Caco-2 (cell line): ENCODE measurements at regions not wholly inside any gene's neighbourhood (a gene's known extent, or its start where the extent isn't known, plus 50 kb on each side); places are given as distances from the start of the nearest gene placed in this dataset.

ENCODE experiments used
- BruUV-seq: library from RNA; stranded (reverse); fragments of 400-500 nt; replicated peaks from 2 replicates; lab custom pipeline; 2021; lab: Mats Ljungman, UMichigan
- CTCF ChIA-PET: fragments of 300-600 bp; sonication (Branson Sonifier 250); formaldehyde crosslinking; loops from one replicate; lab custom pipeline; 2022; ENCODE audit warnings: antibody characterized with exemption; lab: Charles Lee
- POLR2A ChIA-PET: fragments of 300-600 bp; sonication (Branson Sonifier 250); formaldehyde crosslinking; loops from one replicate; lab custom pipeline; 2022; ENCODE audit warnings: antibody characterized with exemption; lab: Charles Lee
- DNase-seq, 2 experiments: peaks; one replicate each; pipeline versions ENCODE4 v3.0.0 to v3.0.0-alpha.2; 2020 to 2022
- H3K27me3 ChIP-seq: replicated peaks from 2 replicates; pipeline ENCODE4 v1.6.0; 2011; ENCODE audit warnings: low read length; ENCODE audit not compliant: control insufficient read depth, insufficient read depth
- H3K36me3 ChIP-seq: 2 replicates; pipeline ENCODE4 v1.5.1; 2011; ENCODE audit warnings: low read length; ENCODE audit not compliant: control insufficient read depth, insufficient read depth
- H3K4me1 ChIP-seq: fragments of 250-450 bp; sonication (Bioruptor Pico); 2 replicates; pipeline ENCODE4 v1.5.1; 2020; ENCODE audit warnings: mild to moderate bottlenecking
- H3K4me3 ChIP-seq: 2 replicates; pipeline ENCODE4 v1.5.1; 2011; ENCODE audit warnings: low read depth, mild to moderate bottlenecking, control low read depth, low read length
- H3K9me3 ChIP-seq: fragments of 250-450 bp; sonication (Bioruptor Pico); 2 replicates; pipeline ENCODE4 v1.5.1; 2020; ENCODE audit warnings: mild to moderate bottlenecking, moderate library complexity
- H3K27ac Mint-ChIP-seq: one replicate; pipeline ENCODE4 v1.8.0; 2022; ENCODE audit warnings: mixed read lengths; ENCODE audit not compliant: unreplicated experiment
- H3K27me3 Mint-ChIP-seq: one replicate; pipeline ENCODE4 v1.8.0; 2022; ENCODE audit warnings: mixed read lengths; ENCODE audit not compliant: insufficient read depth, unreplicated experiment
- H3K36me3 Mint-ChIP-seq: one replicate; pipeline ENCODE4 v1.8.0; 2022; ENCODE audit warnings: mild to moderate bottlenecking, mixed read lengths; ENCODE audit not compliant: insufficient read depth, unreplicated experiment
- H3K4me1 Mint-ChIP-seq: one replicate; pipeline ENCODE4 v1.8.0; 2022; ENCODE audit warnings: low read depth, mixed read lengths; ENCODE audit not compliant: unreplicated experiment
- H3K4me3 Mint-ChIP-seq: one replicate; pipeline ENCODE4 v1.8.0; 2022; ENCODE audit warnings: mild to moderate bottlenecking, moderate library complexity, mixed read lengths; ENCODE audit not compliant: unreplicated experiment
- H3K9me3 Mint-ChIP-seq: one replicate; pipeline ENCODE4 v1.8.0; 2022; ENCODE audit warnings: mixed read lengths; ENCODE audit not compliant: unreplicated experiment
- CTCF ChIP-seq, 2 experiments: fragments of 200-600 bp in 1 of 2; IDR thresholded peaks; 1 replicate in 1 of 2; 2 replicates in 1 of 2; pipeline versions ENCODE4 v1.5.1 to v1.8.0; 2011 to 2022; ENCODE audit warnings: antibody characterized with exemption in 1 of 2, control low read depth in 1 of 2, inconsistent platforms in 1 of 2, low read depth in 1 of 2, low read length in 1 of 2, mild to moderate bottlenecking in 1 of 2, moderate library complexity in 1 of 2; ENCODE audit not compliant: insufficient read depth in 1 of 2, severe bottlenecking in 1 of 2, unreplicated experiment in 1 of 2
- intact Hi-C: fragments of 100-400 bp; cut with micrococcal nuclease; formaldehyde crosslinking; loops from one replicate; pipeline ENCODE4 v1.10.0; 2022; ENCODE audit not compliant: unreplicated experiment

- Mint-ChIP-seq H3K27ac (no peak overlapping the region), H3K36me3 (no peaks in the 10 kb centered on the region), H3K27me3 (no peaks in the 10 kb centered on the region), H3K4me1 (no peaks in the 10 kb centered on the region), H3K4me3 (no peak overlapping the region), H3K9me3 (peaks cover 11% of the 10 kb centered on the region)
- no TSS peak for BruUV-seq
- DNase-seq: no peak
- no peaks in the 10 kb centered on the region for H3K36me3 ChIP-seq
- no peak overlapping the region for H3K4me3 ChIP-seq
- no peaks in the 10 kb centered on the region for H3K9me3 ChIP-seq
- no peaks in the 10 kb centered on the region for H3K4me1 ChIP-seq
- POLR2A ChIA-PET: no interaction called here
- CTCF ChIA-PET: no interaction called here
- H3K27me3 ChIP-seq: no peaks in the 10 kb centered on the region
- intact Hi-C loops: no loop called here
- TF ChIP-seq CTCF (IDR thresholded peaks at IDR 0.05; ENCODE audit: insufficient read depth in 1 of 2, low read depth in 1 of 2, low read length in 1 of 2, severe bottlenecking in 1 of 2, unreplicated experiment in 1 of 2): no peak
These were observed 170.3 kb upstream of the USP24 start for GRCh38 chr1:55385402-55386018.

GRCh38 chr1:55384637-55385036, 169.5 kb upstream of the USP24 start:
- no TSS peak for BruUV-seq
- Histone ChIP-seq H3K4me3 (no peak overlapping the region), H3K9me3 (no peaks in the 10 kb centered on the region), H3K36me3 (no peaks in the 10 kb centered on the region), H3K4me1 (no peaks in the 10 kb centered on the region), H3K27me3 (no peaks in the 10 kb centered on the region)
- no peak for DNase-seq
- no peak overlapping the region for H3K4me3 Mint-ChIP-seq
- H3K27me3 Mint-ChIP-seq: no peaks in the 10 kb centered on the region
- no peak overlapping the region for H3K27ac Mint-ChIP-seq
- H3K9me3 Mint-ChIP-seq: peaks cover 11% of the 10 kb centered on the region
- CTCF ChIA-PET: no interaction called here
- H3K4me1 Mint-ChIP-seq: no peaks in the 10 kb centered on the region
- POLR2A ChIA-PET: no interaction called here
- intact Hi-C loops: no loop called here
- H3K36me3 Mint-ChIP-seq: no peaks in the 10 kb centered on the region
- TF ChIP-seq CTCF (IDR thresholded peaks at IDR 0.05; ENCODE audit: insufficient read depth in 1 of 2, low read depth in 1 of 2, low read length in 1 of 2, severe bottlenecking in 1 of 2, unreplicated experiment in 1 of 2): no peak

- intact Hi-C loops: no loop called here
- ChIA-PET CTCF (no interaction called here), POLR2A (no interaction called here)
- no peaks in the 10 kb centered on the region for H3K27me3 Mint-ChIP-seq
- TF ChIP-seq CTCF (IDR thresholded peaks at IDR 0.05; ENCODE audit: insufficient read depth in 1 of 2, low read depth in 1 of 2, low read length in 1 of 2, severe bottlenecking in 1 of 2, unreplicated experiment in 1 of 2): no peak
- no peaks in the 10 kb centered on the region for H3K36me3 ChIP-seq
- peaks cover under 1% of the 10 kb centered on the region for H3K9me3 Mint-ChIP-seq
- no peaks in the 10 kb centered on the region for H3K4me1 ChIP-seq
- no peaks in the 10 kb centered on the region for H3K4me1 Mint-ChIP-seq
- H3K4me3 Mint-ChIP-seq: no peak overlapping the region
- no peak for DNase-seq
- H3K4me3 ChIP-seq: no peak overlapping the region
- no peaks in the 10 kb centered on the region for H3K9me3 ChIP-seq
- no peaks in the 10 kb centered on the region for H3K36me3 Mint-ChIP-seq
- no peaks in the 10 kb centered on the region for H3K27me3 ChIP-seq
- no TSS peak for BruUV-seq
- H3K27ac Mint-ChIP-seq: no peak overlapping the region
These were observed 167.7 kb upstream of the USP24 start for GRCh38 chr1:55382806-55383305.
